Smooth muscle cell (in vitro differentiated cells): ENCODE measurements at regions not wholly inside any gene's neighbourhood (a gene's known extent, or its start where the extent isn't known, plus 50 kb on each side); places are given as distances from the start of the nearest gene placed in this dataset.

Experiments used
- DNase-seq: peaks from one replicate; lab custom pipeline; 2025; ENCODE audit not compliant: unreplicated experiment; lab: John Stamatoyannopoulos, UW
- H2AFZ ChIP-seq: fragments of 200-600 bp; sonication (generic); 2 replicates; pipeline ENCODE4 v1.6.0; 2016; ENCODE audit warnings: antibody characterized with exemption, low read depth, mild to moderate bottlenecking
- H3F3A ChIP-seq: fragments of 200-600 bp; sonication (generic); 2 replicates; pipeline ENCODE4 v1.6.0; 2017; ENCODE audit warnings: antibody characterized with exemption, low read depth
- H3K27ac ChIP-seq: fragments of 200-600 bp; sonication (generic); 2 replicates; pipeline ENCODE4 v1.5.1; 2016; ENCODE audit warnings: low read depth, mild to moderate bottlenecking
- H3K27me3 ChIP-seq: fragments of 200-600 bp; sonication (generic); 2 replicates; pipeline ENCODE4 v1.6.1; 2016; ENCODE audit warnings: low read depth, mild to moderate bottlenecking
- H3K36me3 ChIP-seq: fragments of 200-600 bp; sonication (generic); 2 replicates; pipeline ENCODE4 v1.5.1; 2016; ENCODE audit warnings: low read depth
- H3K4me1 ChIP-seq: fragments of 200-600 bp; sonication (generic); 2 replicates; pipeline ENCODE4 v1.5.1; 2016; ENCODE audit warnings: low read depth
- H3K4me2 ChIP-seq: fragments of 200-600 bp; sonication (generic); 2 replicates; pipeline ENCODE4 v1.6.0; 2016; ENCODE audit warnings: mild to moderate bottlenecking
- H3K4me3 ChIP-seq: fragments of 200-600 bp; sonication (generic); 2 replicates; pipeline ENCODE4 v1.5.1; 2016; ENCODE audit warnings: mild to moderate bottlenecking
- H3K79me2 ChIP-seq: fragments of 200-600 bp; sonication (generic); 2 replicates; pipeline ENCODE4 v1.6.0; 2016; ENCODE audit warnings: low read depth, mild to moderate bottlenecking
- H3K9ac ChIP-seq: fragments of 200-600 bp; sonication (generic); 2 replicates; pipeline ENCODE4 v1.6.0; 2016; ENCODE audit warnings: low read depth
- H3K9me3 ChIP-seq: fragments of 200-600 bp; sonication (generic); replicated peaks from 2 replicates; pipeline ENCODE4 v1.5.1; 2016; ENCODE audit warnings: low read depth
- H4K20me1 ChIP-seq: fragments of 200-600 bp; sonication (generic); 2 replicates; pipeline ENCODE4 v1.6.0; 2016; ENCODE audit warnings: low read depth
- CTCF ChIP-seq: fragments of 200-600 bp; sonication (generic); IDR thresholded peaks from 2 replicates; pipeline ENCODE4 v1.5.1; 2017; ENCODE audit warnings: borderline replicate concordance, mild to moderate bottlenecking, antibody characterized with exemption; ENCODE audit not compliant: insufficient read depth, poor library complexity, severe bottlenecking
- WGBS: methylation state at CpG from one replicate; pipeline ENCODE4 v1.1.7; 2016; ENCODE audit warnings: low lambda C conversion rate; 5-methylcytosine and 5-hydroxymethylcytosine counted together

- Histone ChIP-seq H3F3A (no peaks in the 10 kb centered on the region), H3K9ac (no peak overlapping the region), H3K27me3 (no peaks in the 10 kb centered on the region), H3K79me2 (no peaks in the 10 kb centered on the region), H4K20me1 (no peaks in the 10 kb centered on the region), H3K9me3 (no peaks in the 10 kb centered on the region), H3K4me1 (no peaks in the 10 kb centered on the region), H3K36me3 (no peaks in the 10 kb centered on the region), H3K4me2 (no peak overlapping the region), H3K4me3 (no peak overlapping the region), H2AFZ (no peak overlapping the region), H3K27ac (no peak overlapping the region)
- WGBS = 91% methylated on average over 4 of the region's 4 CpGs
- no peak for DNase-seq
- TF ChIP-seq CTCF = no peak
Measured at GRCh38 chr14:37899365-37899764, 303.9 kb downstream of the TTC6 start.

- no peak overlapping the region for H3K9ac ChIP-seq
- no peaks in the 10 kb centered on the region for H3K4me1 ChIP-seq
- no peak for TF ChIP-seq CTCF
- H2AFZ ChIP-seq = no peak overlapping the region
- H3K9me3 ChIP-seq = no peaks in the 10 kb centered on the region
- no peaks in the 10 kb centered on the region for H3K79me2 ChIP-seq
- H3K27ac ChIP-seq = no peak overlapping the region
- H3K27me3 ChIP-seq = no peaks in the 10 kb centered on the region
- DNase-seq = no peak
- 89% methylated on average over 1 of the region's 1 CpG for WGBS
- H4K20me1 ChIP-seq = no peaks in the 10 kb centered on the region
- H3F3A ChIP-seq = no peaks in the 10 kb centered on the region
- no peaks in the 10 kb centered on the region for H3K36me3 ChIP-seq
- H3K4me2 ChIP-seq = peak overlapping the region; percentile 3
- H3K4me3 ChIP-seq = no peak overlapping the region
Measured at GRCh38 chr14:37900561-37900960, 305.1 kb downstream of the TTC6 start.

- WGBS = 43% methylated on average over 6 of the region's 6 CpGs
- H3K27ac ChIP-seq = peak overlapping the region; percentile 52
- H3K27me3 ChIP-seq = no peaks in the 10 kb centered on the region
- no peak overlapping the region for H3K9ac ChIP-seq
- DNase-seq = no peak
- no peaks in the 10 kb centered on the region for H3K4me1 ChIP-seq
- no peak overlapping the region for H3K4me3 ChIP-seq
- no peaks in the 10 kb centered on the region for H3K9me3 ChIP-seq
- no peaks in the 10 kb centered on the region for H3F3A ChIP-seq
- no peaks in the 10 kb centered on the region for H3K36me3 ChIP-seq
- peak overlapping the region; percentile 49 for H2AFZ ChIP-seq
- no peak for TF ChIP-seq CTCF
- H3K79me2 ChIP-seq = no peaks in the 10 kb centered on the region
- H4K20me1 ChIP-seq = no peaks in the 10 kb centered on the region
- peak overlapping the region; percentile 40 for H3K4me2 ChIP-seq
Measured at GRCh38 chr14:37901978-37902377, 305.7 kb upstream of the SSTR1 start.

GRCh38 chr14:37903343-37904191 is 304.1 kb upstream of the SSTR1 start:
- Histone ChIP-seq H3K9ac (no peak overlapping the region), H3K27me3 (no peaks in the 10 kb centered on the region), H2AFZ (peak overlapping the region; percentile 56), H3K4me3 (peak overlapping the region; percentile 18), H3K79me2 (no peaks in the 10 kb centered on the region), H3K9me3 (no peaks in the 10 kb centered on the region), H3K4me1 (no peaks in the 10 kb centered on the region), H4K20me1 (no peaks in the 10 kb centered on the region), H3K36me3 (no peaks in the 10 kb centered on the region), H3K27ac (no peak overlapping the region), H3K4me2 (peak overlapping the region; percentile 76), H3F3A (no peaks in the 10 kb centered on the region)
- WGBS = 23% methylated on average over 10 of the region's 10 CpGs
- TF ChIP-seq CTCF = peak; percentile 81
- DNase-seq = no peak
